ENCODE measurements at regions not wholly inside any gene's neighbourhood (a gene's known extent, or its start where the extent isn't known, plus 50 kb on each side); places are given as distances from the start of the nearest gene placed in this dataset.

DNA sequence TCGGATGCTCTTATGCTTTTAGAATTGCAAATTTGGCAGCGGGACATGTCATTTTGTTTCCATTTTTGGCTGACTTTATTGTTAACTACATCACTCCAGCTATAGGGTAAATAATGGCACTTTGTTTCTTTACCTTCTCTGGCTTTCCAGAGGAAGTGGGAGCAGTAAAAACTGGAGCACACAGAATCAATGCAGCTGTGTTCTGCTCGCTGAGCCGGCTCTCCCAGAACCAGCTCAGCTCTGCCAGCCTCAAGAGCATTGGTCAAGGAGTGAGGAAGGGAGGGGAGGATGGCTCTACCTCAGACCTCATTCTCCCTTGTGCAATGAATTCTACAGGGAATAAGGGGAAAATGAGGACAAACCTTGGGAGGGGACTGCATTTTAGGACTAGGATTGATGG is 50.5 kb upstream of the SPATA13 start:
- H3K27ac ChIP-seq: no peak overlapping the region
- no peak overlapping the region for H3K4me2 ChIP-seq
- ChIA-PET CTCF (no interaction called here), POLR2A (no interaction called here)
- H3K9me3 ChIP-seq: no peaks in the 10 kb centered on the region
- H3K4me1 ChIP-seq: no peaks in the 10 kb centered on the region
- WGBS (ENCODE audit: missing lambda C conversion rate): 30% methylated on average over 4 of the region's 4 CpGs
- TF ChIP-seq, protein P1, sequence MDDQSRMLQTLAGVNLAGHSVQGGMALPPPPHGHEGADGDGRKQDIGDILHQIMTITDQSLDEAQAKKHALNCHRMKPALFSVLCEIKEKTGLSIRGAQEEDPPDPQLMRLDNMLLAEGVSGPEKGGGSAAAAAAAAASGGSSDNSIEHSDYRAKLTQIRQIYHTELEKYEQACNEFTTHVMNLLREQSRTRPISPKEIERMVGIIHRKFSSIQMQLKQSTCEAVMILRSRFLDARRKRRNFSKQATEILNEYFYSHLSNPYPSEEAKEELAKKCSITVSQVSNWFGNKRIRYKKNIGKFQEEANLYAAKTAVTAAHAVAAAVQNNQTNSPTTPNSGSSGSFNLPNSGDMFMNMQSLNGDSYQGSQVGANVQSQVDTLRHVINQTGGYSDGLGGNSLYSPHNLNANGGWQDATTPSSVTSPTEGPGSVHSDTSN (IDR thresholded peaks at IDR 0.05): no peak
- TF ChIP-seq JUNB (IDR thresholded peaks at IDR 0.05) (no peak), HEYL (CRISPR knock-in tag; IDR thresholded peaks at IDR 0.05) (no peak), ZFP36 (IDR thresholded peaks at IDR 0.05; ENCODE audit: borderline replicate concordance, partially characterized antibody) (no peak), FOXS1 (CRISPR knock-in tag; IDR thresholded peaks at IDR 0.05) (no peak), BHLHE40 (IDR thresholded peaks at IDR 0.05; ENCODE audit: low read depth, low read length) (no peak), MAZ (IDR thresholded peaks at IDR 0.05; ENCODE audit: borderline replicate concordance, low read depth, low read length) (no peak), KDM5A (IDR thresholded peaks at IDR 0.05) (no peak), RCOR1 (IDR thresholded peaks at IDR 0.05; ENCODE audit: low read depth, low read length) (no peak), CHD2 (IDR thresholded peaks at IDR 0.05; ENCODE audit: low read length, partially characterized antibody) (no peak), MYC (IDR thresholded peaks at IDR 0.05; ENCODE audit: borderline replicate concordance, low read length) (no peak), CEBPB (IDR thresholded peaks at IDR 0.05) (no peak), CBX8 (IDR thresholded peaks at IDR 0.05) (no peak), RAD21 (conservative IDR thresholded peaks at IDR 0.05 in 1 of 2, IDR thresholded peaks at IDR 0.05 in 1 of 2) (no peak), EHF (CRISPR knock-in tag; IDR thresholded peaks at IDR 0.05) (no peak), NFE2L2 (conservative IDR thresholded peaks at IDR 0.05; ENCODE audit: low read length) (no peak), ZNF302 (CRISPR knock-in tag; IDR thresholded peaks at IDR 0.05) (no peak), POLR2AphosphoS2 (conservative IDR thresholded peaks at IDR 0.05; ENCODE audit: low read length) (no peak)
- TF ChIP-seq, protein P2, sequence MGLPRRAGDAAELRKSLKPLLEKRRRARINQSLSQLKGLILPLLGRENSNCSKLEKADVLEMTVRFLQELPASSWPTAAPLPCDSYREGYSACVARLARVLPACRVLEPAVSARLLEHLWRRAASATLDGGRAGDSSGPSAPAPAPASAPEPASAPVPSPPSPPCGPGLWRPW (IDR thresholded peaks at IDR 0.05): no peak
- TF ChIP-seq, protein P3, sequence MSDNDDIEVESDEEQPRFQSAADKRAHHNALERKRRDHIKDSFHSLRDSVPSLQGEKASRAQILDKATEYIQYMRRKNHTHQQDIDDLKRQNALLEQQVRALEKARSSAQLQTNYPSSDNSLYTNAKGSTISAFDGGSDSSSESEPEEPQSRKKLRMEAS (IDR thresholded peaks at IDR 0.05): no peak
- H3K4me3 ChIP-seq: no peak overlapping the region
- DNase-seq (ENCODE audit: low read depth in 1 of 2, low spot score in 1 of 2) (no peak), ATAC-seq (no peak), FAIRE-seq (no peak)
